ENCODE measurements at regions not wholly inside any gene's neighbourhood (a gene's known extent, or its start where the extent isn't known, plus 50 kb on each side); places are given as distances from the start of the nearest gene placed in this dataset.

GRCh38 chr9:30970186-30970585 lies 1414.3 kb upstream of the ACO1 start:
- no peaks in the 10 kb centered on the region for H3K9me3 ChIP-seq
- no peak overlapping the region for H3K27ac ChIP-seq
- no peak for TF ChIP-seq CTCF (IDR thresholded peaks at IDR 0.05)
- intact Hi-C loops (cut with DNase I): no loop called here
- no peaks in the 10 kb centered on the region for H3K27me3 ChIP-seq
- no peak overlapping the region for H3K4me3 ChIP-seq
- ATAC-seq (no peak), DNase-seq (no peak)
- no peaks in the 10 kb centered on the region for H3K4me1 ChIP-seq
- 65 to 76% methylated on average over 2 of the region's 2 CpGs for WGBS, 2 donors
- H3K36me3 ChIP-seq: no peaks in the 10 kb centered on the region

DNA sequence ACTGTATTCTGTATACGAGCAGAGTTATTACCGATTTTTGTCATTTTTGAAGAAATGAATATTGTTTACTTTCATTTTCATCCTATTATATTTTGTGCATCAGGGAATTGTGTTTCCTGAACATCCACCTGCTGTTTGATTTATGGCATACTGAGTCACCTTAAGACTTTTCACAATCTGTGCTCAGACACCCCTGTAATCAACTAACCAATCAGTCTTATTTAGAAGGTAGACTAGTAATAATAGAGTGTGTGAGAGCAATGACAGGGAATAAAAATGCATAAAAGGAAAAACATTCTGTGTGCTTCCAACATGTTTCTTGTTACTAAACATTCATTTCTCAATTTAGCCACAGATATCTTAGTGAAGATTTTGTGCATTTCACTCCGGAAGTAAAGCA lies 1413.6 kb upstream of the ACO1 start:
- no peak for ATAC-seq
- no peak overlapping the region for H3K27ac ChIP-seq

GRCh38 chr9:30972654-30973053 lies 1411.8 kb upstream of the ACO1 start:
- ATAC-seq (no peak), DNase-seq (no peak)
- Histone ChIP-seq H3K27ac (no peak overlapping the region), H3K9me3 (no peaks in the 10 kb centered on the region), H3K36me3 (no peaks in the 10 kb centered on the region), H3K27me3 (no peaks in the 10 kb centered on the region), H3K4me1 (no peaks in the 10 kb centered on the region), H3K4me3 (no peak overlapping the region)
- TF ChIP-seq CTCF (IDR thresholded peaks at IDR 0.05): no peak
- intact Hi-C loops (cut with DNase I): no loop called here

More for the DNA sequence above, 1413.6 kb upstream of the ACO1 start:
- no peak for TF ChIP-seq CTCF (IDR thresholded peaks at IDR 0.05)
- no peaks in the 10 kb centered on the region for H3K4me1 ChIP-seq
- H3K36me3 ChIP-seq: no peaks in the 10 kb centered on the region
- no peaks in the 10 kb centered on the region for H3K27me3 ChIP-seq
- no peaks in the 10 kb centered on the region for H3K9me3 ChIP-seq
- DNase-seq: no peak
- intact Hi-C loops (cut with DNase I): no loop called here
- no peak overlapping the region for H3K4me3 ChIP-seq
- WGBS, 2 donors: 77 to 87% methylated on average over 3 of the region's 3 CpGs

GRCh38 chr9:30977965-30978364 lies 1406.5 kb upstream of the ACO1 start:
- Histone ChIP-seq H3K27ac (no peak overlapping the region), H3K4me3 (no peak overlapping the region), H3K4me1 (no peaks in the 10 kb centered on the region), H3K9me3 (peaks cover 0 to 14% (median 0%) of the 10 kb centered on the region in 11 donors), H3K36me3 (no peaks in the 10 kb centered on the region), H3K27me3 (no peaks in the 10 kb centered on the region)
- ATAC-seq (no peak), DNase-seq (no peak)
- WGBS, 2 donors: 77% methylated on average over 1 of the region's 1 CpG
- no peak for TF ChIP-seq CTCF (IDR thresholded peaks at IDR 0.05)
- intact Hi-C loops (cut with DNase I): no loop called here

DNA sequence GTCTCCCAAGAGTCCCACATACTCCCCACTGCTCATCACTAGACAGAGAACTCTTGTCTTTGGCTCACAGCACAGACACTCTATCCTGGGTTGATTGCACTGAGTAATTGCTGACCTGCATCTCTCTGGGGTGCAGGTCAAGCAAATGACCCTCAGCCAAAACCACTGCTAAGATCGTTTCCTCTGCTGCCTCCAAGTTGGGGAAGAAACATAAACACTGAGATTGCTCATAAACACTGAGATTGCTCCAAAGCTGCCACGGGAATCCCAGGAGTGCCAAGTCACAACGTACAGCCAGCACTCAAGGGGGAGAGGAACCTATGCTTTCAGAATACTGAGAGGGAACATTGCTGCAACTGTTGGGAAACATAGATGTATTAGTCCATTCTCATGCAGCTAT lies 1402.1 kb upstream of the ACO1 start:
- H3K27me3 ChIP-seq: no peaks in the 10 kb centered on the region
- H3K9me3 ChIP-seq: peaks cover 0 to 26% (median 0%) of the 10 kb centered on the region in 11 donors
- TF ChIP-seq CTCF (IDR thresholded peaks at IDR 0.05): no peak
- DNase-seq (no peak), ATAC-seq (no peak)
- no peaks in the 10 kb centered on the region for H3K36me3 ChIP-seq
- no peak overlapping the region for H3K4me3 ChIP-seq
- no peaks in the 10 kb centered on the region for H3K4me1 ChIP-seq
- WGBS, 2 donors: 62 to 72% methylated on average over 3 of the region's 3 CpGs
- no peak overlapping the region for H3K27ac ChIP-seq
- intact Hi-C loops (cut with DNase I): no loop called here
